ENCODE measurements at regions not wholly inside any gene's neighbourhood (a gene's known extent, or its start where the extent isn't known, plus 50 kb on each side); places are given as distances from the start of the nearest gene placed in this dataset.
"Not testable (repeated sequence)": the region's sequence is repeated elsewhere in the genome, so short reads cannot be mapped to it uniquely, and the experiment has no call there.

DNA sequence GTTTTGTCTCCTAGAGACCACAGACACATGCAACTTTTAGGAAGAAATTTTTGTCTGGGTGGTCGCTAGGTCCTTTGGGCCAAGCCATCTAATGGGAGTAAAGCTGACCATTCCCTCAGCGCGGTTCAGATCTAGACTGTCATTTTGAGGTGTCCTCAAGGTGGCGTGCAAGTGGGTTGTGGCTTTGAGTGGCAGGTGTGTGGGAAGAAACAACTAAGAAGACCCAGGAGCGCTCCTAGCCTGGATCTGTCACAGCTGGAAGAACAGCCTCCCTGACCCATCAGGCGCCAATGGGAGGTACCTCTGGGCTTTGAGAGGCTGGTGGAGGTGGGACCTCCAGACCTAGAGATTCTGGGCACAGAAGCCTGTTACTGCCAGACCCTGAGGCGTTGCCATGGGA, 645.1 kb downstream of the KCNJ18 start:
- Histone ChIP-seq H3K27ac (no peak overlapping the region), H3K27me3 (no peaks in the 10 kb centered on the region), H3K9me3 (no peaks in the 10 kb centered on the region), H3K36me3 (no peaks in the 10 kb centered on the region), H3K4me3 (no peak overlapping the region), H3K4me1 (no peaks in the 10 kb centered on the region)
- 45 to 56% methylated on average over 2 to 7 of the region's 7 CpGs for WGBS, 2 donors (ENCODE audit: low coverage in 1 of 2)
- no peak for DNase-seq
- in situ Hi-C loops (cut with MboI; ENCODE audit: low pct_ligation_motif_present in 1 of 4, low pct_unique_long_range_greater_than_20kb in 1 of 4, low sequenced_read_pairs in 3 of 4) (loop anchor here in 1 of 4 donors (25.0 kb wide), 1 partner anchor 125 kb away; no protein-coding TSS in a partner anchor), intact Hi-C loops (cut with DNase I; ENCODE audit: low total_unique reads) (no loop called here)
- no peak for TF ChIP-seq EP300 (IDR thresholded peaks at IDR 0.05; ENCODE audit: low read depth)
- TF ChIP-seq, protein P1, sequence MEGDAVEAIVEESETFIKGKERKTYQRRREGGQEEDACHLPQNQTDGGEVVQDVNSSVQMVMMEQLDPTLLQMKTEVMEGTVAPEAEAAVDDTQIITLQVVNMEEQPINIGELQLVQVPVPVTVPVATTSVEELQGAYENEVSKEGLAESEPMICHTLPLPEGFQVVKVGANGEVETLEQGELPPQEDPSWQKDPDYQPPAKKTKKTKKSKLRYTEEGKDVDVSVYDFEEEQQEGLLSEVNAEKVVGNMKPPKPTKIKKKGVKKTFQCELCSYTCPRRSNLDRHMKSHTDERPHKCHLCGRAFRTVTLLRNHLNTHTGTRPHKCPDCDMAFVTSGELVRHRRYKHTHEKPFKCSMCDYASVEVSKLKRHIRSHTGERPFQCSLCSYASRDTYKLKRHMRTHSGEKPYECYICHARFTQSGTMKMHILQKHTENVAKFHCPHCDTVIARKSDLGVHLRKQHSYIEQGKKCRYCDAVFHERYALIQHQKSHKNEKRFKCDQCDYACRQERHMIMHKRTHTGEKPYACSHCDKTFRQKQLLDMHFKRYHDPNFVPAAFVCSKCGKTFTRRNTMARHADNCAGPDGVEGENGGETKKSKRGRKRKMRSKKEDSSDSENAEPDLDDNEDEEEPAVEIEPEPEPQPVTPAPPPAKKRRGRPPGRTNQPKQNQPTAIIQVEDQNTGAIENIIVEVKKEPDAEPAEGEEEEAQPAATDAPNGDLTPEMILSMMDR (IDR thresholded peaks at IDR 0.05): no peak
- no peak for TF ChIP-seq POLR2A (IDR thresholded peaks at IDR 0.05)
- no peak for TF ChIP-seq POLR2AphosphoS5 (IDR thresholded peaks at IDR 0.05)

DNA sequence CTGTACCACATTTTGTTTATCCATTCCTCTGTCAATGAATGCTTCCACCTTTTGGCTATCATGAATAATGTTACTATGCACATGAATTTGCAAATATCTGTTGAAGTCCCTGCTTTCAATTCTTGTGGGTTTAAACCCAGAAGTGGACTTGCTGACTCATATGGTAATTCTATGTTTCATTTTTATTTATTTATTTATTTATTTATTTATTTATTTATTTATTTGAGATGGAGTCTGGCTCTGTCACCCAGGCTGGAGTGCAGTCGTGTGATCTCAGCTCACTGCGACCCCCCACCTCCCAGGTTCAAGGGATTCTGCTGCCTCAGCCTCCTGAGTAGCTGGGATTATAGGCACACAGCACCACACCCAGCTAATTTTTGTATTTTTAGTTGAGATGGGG, 664.3 kb downstream of the KCNJ18 start:
- H3K9me3 ChIP-seq; H3K4me3 ChIP-seq; H3K4me1 ChIP-seq; H3K27me3 ChIP-seq; DNase-seq; intact Hi-C loops (cut with DNase I; ENCODE audit: low total_unique reads); H3K36me3 ChIP-seq; in situ Hi-C loops (cut with MboI; ENCODE audit: low pct_ligation_motif_present in 1 of 4, low pct_unique_long_range_greater_than_20kb in 1 of 4, low sequenced_read_pairs in 3 of 4); H3K27ac ChIP-seq: not testable (repeated sequence)
- 57 to 60% methylated on average over 1 to 2 of the region's 2 CpGs for WGBS, 2 donors (ENCODE audit: low coverage in 1 of 2)

DNA sequence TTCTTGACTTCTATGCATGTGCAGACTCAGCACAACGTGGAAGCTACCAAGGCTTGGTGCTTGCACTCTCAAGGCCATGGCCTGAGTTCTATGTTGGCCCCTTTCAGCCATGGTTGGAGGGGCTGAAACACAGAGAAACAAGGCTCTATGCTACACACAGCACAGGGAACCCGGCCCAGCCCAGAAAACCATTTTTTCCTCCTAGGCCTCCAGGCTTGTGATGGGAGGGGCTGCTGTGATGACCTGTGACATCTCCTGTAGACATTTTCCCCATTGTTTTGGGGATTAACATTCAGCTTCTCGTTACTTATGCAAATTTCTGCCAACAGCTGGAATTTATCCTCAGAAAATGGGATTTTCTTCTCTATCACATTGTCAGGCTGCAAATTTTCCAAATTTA, 678.7 kb downstream of the KCNJ18 start:
- H3K36me3 ChIP-seq; intact Hi-C loops (cut with DNase I; ENCODE audit: low total_unique reads); H3K27ac ChIP-seq; H3K4me1 ChIP-seq; H3K4me3 ChIP-seq; DNase-seq; in situ Hi-C loops (cut with MboI; ENCODE audit: low pct_ligation_motif_present in 1 of 4, low pct_unique_long_range_greater_than_20kb in 1 of 4, low sequenced_read_pairs in 3 of 4); H3K9me3 ChIP-seq; H3K27me3 ChIP-seq: not testable (repeated sequence)
- WGBS, 2 donors (ENCODE audit: low coverage in 1 of 2): 20 to 26% methylated on average over 1 to 3 of the region's 3 CpGs

DNA sequence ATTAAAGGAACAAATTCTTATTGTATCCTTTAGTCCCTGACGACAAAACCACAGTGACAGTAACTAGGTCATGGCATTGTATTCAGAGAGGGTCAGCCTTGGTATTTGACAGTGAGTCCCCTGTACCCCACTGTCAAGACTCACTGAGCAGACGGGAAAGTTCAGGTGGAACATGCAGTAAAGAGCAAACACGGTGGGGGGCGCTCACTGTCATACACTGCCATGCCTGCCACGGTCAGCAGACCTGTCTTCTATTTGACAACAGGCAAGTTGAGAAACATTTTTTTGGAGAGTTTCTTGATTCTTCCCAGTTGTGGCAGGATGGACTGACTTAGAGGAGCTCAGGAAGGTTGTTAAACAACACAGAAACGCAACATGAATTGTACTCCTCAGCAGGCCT, 681.6 kb downstream of the KCNJ18 start:
- WGBS, 2 donors (ENCODE audit: low coverage in 1 of 2): 48% methylated on average over 6 of the region's 6 CpGs; no CpG with 5 or more reads in 1 of the 2 donors
- in situ Hi-C loops (cut with MboI; ENCODE audit: low pct_ligation_motif_present in 1 of 4, low pct_unique_long_range_greater_than_20kb in 1 of 4, low sequenced_read_pairs in 3 of 4): no loop called here
- no peaks in the 10 kb centered on the region for H3K4me1 ChIP-seq

DNA sequence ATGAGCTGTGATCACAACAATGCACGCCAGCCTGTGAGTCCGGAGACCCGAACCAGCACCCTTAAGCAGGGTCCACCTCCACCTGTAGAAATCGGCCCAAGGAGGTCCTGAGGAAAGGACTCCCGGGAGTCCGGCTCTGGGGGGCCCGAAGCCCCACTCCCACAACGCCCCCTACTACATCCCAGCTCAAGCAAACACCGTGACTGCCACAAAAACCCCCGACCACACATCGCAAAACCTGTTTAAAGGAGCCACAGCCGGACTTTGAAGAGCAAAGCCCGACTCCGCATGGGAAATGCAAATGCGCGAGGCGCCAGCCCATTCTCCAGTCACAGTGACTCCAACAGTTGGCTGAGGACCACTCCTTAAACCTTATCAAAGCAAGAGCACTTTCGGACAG, 682.4 kb downstream of the KCNJ18 start:
- intact Hi-C loops (cut with DNase I; ENCODE audit: low total_unique reads): no loop called here
- no peaks in the 10 kb centered on the region for H3K27me3 ChIP-seq
- no peak overlapping the region for H3K4me3 ChIP-seq
- in situ Hi-C loops (cut with MboI; ENCODE audit: low pct_ligation_motif_present in 1 of 4, low pct_unique_long_range_greater_than_20kb in 1 of 4, low sequenced_read_pairs in 3 of 4): no loop called here
- no peak for DNase-seq
- H3K27ac ChIP-seq: no peak overlapping the region
- 81% methylated on average over 18 of the region's 18 CpGs; no CpG with 5 or more reads in 1 of the 2 donors for WGBS, 2 donors (ENCODE audit: low coverage in 1 of 2)
- no peaks in the 10 kb centered on the region for H3K36me3 ChIP-seq
- H3K4me1 ChIP-seq: no peaks in the 10 kb centered on the region
- H3K9me3 ChIP-seq: no peaks in the 10 kb centered on the region
- TF ChIP-seq POLR2A (IDR thresholded peaks at IDR 0.05) (no peak), EP300 (IDR thresholded peaks at IDR 0.05; ENCODE audit: low read depth) (no peak), POLR2AphosphoS5 (IDR thresholded peaks at IDR 0.05) (no peak)
- TF ChIP-seq, protein P1 (IDR thresholded peaks at IDR 0.05): no peak

More for the DNA sequence above, 681.6 kb downstream of the KCNJ18 start:
- intact Hi-C loops (cut with DNase I; ENCODE audit: low total_unique reads): no loop called here
- TF ChIP-seq POLR2A (IDR thresholded peaks at IDR 0.05): no peak
- TF ChIP-seq, protein P1 (IDR thresholded peaks at IDR 0.05): no peak
- TF ChIP-seq POLR2AphosphoS5 (IDR thresholded peaks at IDR 0.05): no peak
- TF ChIP-seq EP300 (IDR thresholded peaks at IDR 0.05; ENCODE audit: low read depth): no peak
- no peaks in the 10 kb centered on the region for H3K27me3 ChIP-seq
- no peaks in the 10 kb centered on the region for H3K36me3 ChIP-seq
- no peaks in the 10 kb centered on the region for H3K9me3 ChIP-seq
- no peak overlapping the region for H3K27ac ChIP-seq
- no peak for DNase-seq
- no peak overlapping the region for H3K4me3 ChIP-seq

DNA sequence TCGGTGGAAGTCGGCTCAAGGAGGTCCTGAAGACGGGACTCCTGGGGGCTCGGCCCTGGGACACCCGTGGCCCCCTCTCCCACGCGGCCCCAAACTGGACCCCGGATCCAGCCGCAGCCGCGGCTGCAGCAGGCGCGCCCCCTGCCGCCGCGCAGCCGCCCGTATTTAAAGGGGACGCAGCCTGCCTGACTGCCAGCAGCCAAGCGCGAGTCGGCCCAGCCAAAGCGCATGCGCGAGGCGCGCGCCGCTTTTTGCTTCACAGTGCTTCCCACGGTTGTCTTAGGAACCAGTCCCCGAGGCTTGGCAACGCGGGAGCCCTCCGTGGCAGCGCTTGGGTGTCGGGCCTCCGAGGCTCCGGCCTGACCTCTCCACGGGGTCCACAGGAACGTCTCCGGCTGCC, 684.4 kb downstream of the KCNJ18 start:
- DNase-seq; H3K4me1 ChIP-seq; in situ Hi-C loops (cut with MboI; ENCODE audit: low pct_ligation_motif_present in 1 of 4, low pct_unique_long_range_greater_than_20kb in 1 of 4, low sequenced_read_pairs in 3 of 4); H3K4me3 ChIP-seq; intact Hi-C loops (cut with DNase I; ENCODE audit: low total_unique reads); H3K9me3 ChIP-seq; H3K27ac ChIP-seq; H3K36me3 ChIP-seq; H3K27me3 ChIP-seq: not testable (repeated sequence)
- 96% methylated on average over 15 of the region's 41 CpGs; no CpG with 5 or more reads in 1 of the 2 donors for WGBS, 2 donors (ENCODE audit: low coverage in 1 of 2)

DNA sequence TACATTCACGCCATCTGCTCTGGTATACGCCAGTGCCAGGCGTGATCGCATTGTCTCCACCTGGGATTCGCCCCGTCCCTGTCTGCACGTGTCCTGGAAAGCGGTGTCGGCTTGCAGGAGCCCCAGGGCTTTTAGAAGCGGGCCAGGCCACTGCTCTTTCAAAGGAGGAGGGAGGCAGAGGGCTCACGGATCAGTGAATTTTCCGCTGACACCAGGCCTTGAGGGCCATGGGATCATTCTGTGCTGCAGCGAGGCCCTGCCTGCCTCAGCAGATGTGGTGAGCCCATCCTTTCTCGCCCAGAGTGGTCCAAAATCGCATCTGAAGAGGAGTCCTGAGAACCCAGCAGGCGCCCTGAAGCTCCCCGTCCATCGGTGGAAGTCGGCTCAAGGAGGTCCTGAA, 686.4 kb downstream of the KCNJ18 start:
- H3K27ac ChIP-seq; in situ Hi-C loops (cut with MboI; ENCODE audit: low pct_ligation_motif_present in 1 of 4, low pct_unique_long_range_greater_than_20kb in 1 of 4, low sequenced_read_pairs in 3 of 4); H3K4me1 ChIP-seq; H3K27me3 ChIP-seq; DNase-seq; H3K36me3 ChIP-seq; intact Hi-C loops (cut with DNase I; ENCODE audit: low total_unique reads); H3K4me3 ChIP-seq; H3K9me3 ChIP-seq: not testable (repeated sequence)
- WGBS, 2 donors (ENCODE audit: low coverage in 1 of 2): no CpG with 5 or more reads among the region's 19 CpGs

DNA sequence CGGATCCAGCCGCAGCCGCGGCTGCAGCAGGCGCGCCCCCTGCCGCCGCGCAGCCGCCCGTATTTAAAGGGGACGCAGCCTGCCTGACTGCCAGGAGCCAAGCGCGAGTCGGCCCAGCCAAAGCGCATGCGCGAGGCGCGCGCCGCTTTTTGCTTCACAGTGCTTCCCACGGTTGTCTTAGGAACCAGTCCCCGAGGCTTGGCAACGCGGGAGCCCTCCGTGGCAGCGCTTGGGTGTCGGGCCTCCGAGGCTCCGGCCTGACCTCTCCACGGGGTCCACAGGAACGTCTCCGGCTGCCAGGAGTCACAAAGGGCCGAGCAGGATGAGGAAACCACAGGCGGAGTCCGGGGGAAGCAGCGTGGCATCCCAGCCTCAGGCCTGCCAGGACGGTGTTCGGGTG, 689.3 kb downstream of the KCNJ18 start:
- in situ Hi-C loops (cut with MboI; ENCODE audit: low pct_ligation_motif_present in 1 of 4, low pct_unique_long_range_greater_than_20kb in 1 of 4, low sequenced_read_pairs in 3 of 4); intact Hi-C loops (cut with DNase I; ENCODE audit: low total_unique reads); H3K27ac ChIP-seq; H3K4me1 ChIP-seq; H3K9me3 ChIP-seq; H3K36me3 ChIP-seq; DNase-seq; H3K27me3 ChIP-seq; H3K4me3 ChIP-seq: not testable (repeated sequence)
- WGBS, 2 donors (ENCODE audit: low coverage in 1 of 2): no CpG with 5 or more reads among the region's 40 CpGs
